MM.1S (cell line): ENCODE measurements at regions not wholly inside any gene's neighbourhood (a gene's known extent, or its start where the extent isn't known, plus 50 kb on each side); places are given as distances from the start of the nearest gene placed in this dataset.

Experiments
- DNase-seq: peaks from one replicate; pipeline ENCODE4 v3.0.0-alpha.2; 2015
- H2AFZ ChIP-seq: fragments of 300-600 bp; sonication (generic); 2 replicates; pipeline ENCODE4 v1.6.0; 2016; ENCODE audit warnings: antibody characterized with exemption, low read length
- H3F3A ChIP-seq: fragments of 300-600 bp; sonication (generic); 2 replicates; pipeline ENCODE4 v1.6.1; 2016; ENCODE audit warnings: mild to moderate bottlenecking, antibody characterized with exemption, low read length, moderate library complexity, mixed read lengths; ENCODE audit not compliant: insufficient read depth
- H3K27ac ChIP-seq: fragments of 300-600 bp; sonication (generic); 2 replicates; pipeline ENCODE4 v1.5.1; 2016; ENCODE audit warnings: mild to moderate bottlenecking, low read length
- H3K27me3 ChIP-seq: fragments of 300-600 bp; sonication (generic); replicated peaks from 2 replicates; pipeline ENCODE4 v1.6.0; 2016; ENCODE audit warnings: low read length; ENCODE audit not compliant: insufficient read depth
- H3K36me3 ChIP-seq: fragments of 300-600 bp; sonication (generic); replicated peaks from 2 replicates; pipeline ENCODE4 v1.6.1; 2016; ENCODE audit warnings: mild to moderate bottlenecking, low read length, mixed read lengths; ENCODE audit not compliant: insufficient read depth
- H3K4me1 ChIP-seq: fragments of 300-600 bp; sonication (generic); 2 replicates; pipeline ENCODE4 v1.6.1; 2016; ENCODE audit warnings: low read length, mixed read lengths
- H3K4me2 ChIP-seq: fragments of 300-600 bp; sonication (generic); 2 replicates; pipeline ENCODE4 v1.6.0; 2016; ENCODE audit warnings: low read depth, low read length
- H3K4me3 ChIP-seq: fragments of 300-600 bp; sonication (generic); 2 replicates; pipeline ENCODE4 v1.5.1; 2016; ENCODE audit warnings: low read length, mixed read lengths
- H3K79me2 ChIP-seq: fragments of 300-600 bp; sonication (generic); 2 replicates; pipeline ENCODE4 v1.6.1; 2016; ENCODE audit warnings: mixed run types, low read length, mixed read lengths
- H3K9ac ChIP-seq: fragments of 300-600 bp; sonication (generic); 2 replicates; pipeline ENCODE4 v1.6.1; 2016; ENCODE audit warnings: low read length, mixed read lengths
- H3K9me2 ChIP-seq: fragments of 300-600 bp; sonication (generic); replicated peaks from 2 replicates; pipeline ENCODE4 v1.6.1; 2016; ENCODE audit warnings: mild to moderate bottlenecking, low read length, mixed read lengths; ENCODE audit not compliant: insufficient read depth
- H3K9me3 ChIP-seq: fragments of 300-600 bp; sonication (generic); replicated peaks from 2 replicates; pipeline ENCODE4 v1.6.1; 2016; ENCODE audit warnings: mild to moderate bottlenecking, low read length, mixed read lengths; ENCODE audit not compliant: insufficient read depth
- H4K20me1 ChIP-seq: fragments of 300-600 bp; sonication (generic); 2 replicates; pipeline ENCODE4 v1.6.1; 2016; ENCODE audit warnings: mild to moderate bottlenecking, low read length, moderate library complexity, mixed read lengths; ENCODE audit not compliant: insufficient read depth
- CTCF ChIP-seq: fragments of 300-600 bp; sonication (generic); IDR thresholded peaks from 2 replicates; pipeline ENCODE4 v1.5.1; 2016; ENCODE audit warnings: antibody characterized with exemption, low read length, mixed read lengths
- EZH2 ChIP-seq: fragments of 300-600 bp; sonication (generic); optimal IDR thresholded peaks from 2 replicates; pipeline ENCODE3; 2017; ENCODE audit warnings: low read depth, mild to moderate bottlenecking, antibody characterized with exemption, low read length, mixed read lengths
- EZH2phosphoT487 ChIP-seq: fragments of 300-600 bp; sonication (generic); IDR thresholded peaks from 2 replicates; pipeline ENCODE4 v1.6.1; 2018; ENCODE audit warnings: antibody characterized with exemption, low read length

DNA sequence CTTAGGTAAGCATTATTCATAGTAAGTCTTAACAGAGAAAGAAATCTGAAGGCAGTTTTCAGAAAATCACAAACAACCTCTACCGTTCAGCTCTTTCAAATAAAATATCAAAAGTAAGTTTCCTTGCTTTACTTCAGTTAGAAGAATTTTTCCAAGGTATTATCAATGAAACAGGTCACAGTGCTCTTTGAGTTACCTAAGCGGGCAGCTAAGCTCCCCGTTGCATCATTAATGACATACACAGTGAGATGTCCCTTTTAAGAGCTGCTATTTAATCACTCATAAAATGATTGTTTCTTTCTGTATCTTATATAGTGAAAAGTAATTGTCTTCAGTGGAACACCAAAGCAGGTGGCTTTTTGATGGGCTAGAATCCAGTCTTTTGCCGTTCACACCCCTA, 86.2 kb upstream of the PIK3R1 start:
- no peaks in the 10 kb centered on the region for H3K4me1 ChIP-seq
- no peaks in the 10 kb centered on the region for H3K9me3 ChIP-seq
- H3K36me3 ChIP-seq, result no peaks in the 10 kb centered on the region
- no peak overlapping the region for H3K27ac ChIP-seq
- no peaks in the 10 kb centered on the region for H3K79me2 ChIP-seq
- no peaks in the 10 kb centered on the region for H4K20me1 ChIP-seq
- no peak overlapping the region for H3K9ac ChIP-seq
- H3K4me2 ChIP-seq, result no peak overlapping the region
- no peaks in the 10 kb centered on the region for H3K9me2 ChIP-seq
- no peaks in the 10 kb centered on the region for H3K27me3 ChIP-seq
- H3K4me3 ChIP-seq, result no peak overlapping the region
- no peak overlapping the region for H2AFZ ChIP-seq
- no peak for TF ChIP-seq EZH2
- no peak for TF ChIP-seq EZH2phosphoT487
- no peak for TF ChIP-seq CTCF
- no peaks in the 10 kb centered on the region for H3F3A ChIP-seq
- no peak for DNase-seq

- no peaks in the 10 kb centered on the region for H3F3A ChIP-seq
- H2AFZ ChIP-seq, result no peak overlapping the region
- no peaks in the 10 kb centered on the region for H3K9me2 ChIP-seq
- H3K4me2 ChIP-seq, result no peak overlapping the region
- H3K27me3 ChIP-seq, result no peaks in the 10 kb centered on the region
- H3K4me1 ChIP-seq, result no peaks in the 10 kb centered on the region
- H3K36me3 ChIP-seq, result no peaks in the 10 kb centered on the region
- no peak for TF ChIP-seq EZH2
- TF ChIP-seq CTCF, result no peak
- DNase-seq, result no peak
- no peak overlapping the region for H3K9ac ChIP-seq
- H4K20me1 ChIP-seq, result no peaks in the 10 kb centered on the region
- H3K27ac ChIP-seq, result no peak overlapping the region
- no peaks in the 10 kb centered on the region for H3K9me3 ChIP-seq
- H3K4me3 ChIP-seq, result no peak overlapping the region
- H3K79me2 ChIP-seq, result no peaks in the 10 kb centered on the region
Observed at GRCh38 chr5:68126886-68127285, 88.7 kb upstream of the PIK3R1 start.

DNA sequence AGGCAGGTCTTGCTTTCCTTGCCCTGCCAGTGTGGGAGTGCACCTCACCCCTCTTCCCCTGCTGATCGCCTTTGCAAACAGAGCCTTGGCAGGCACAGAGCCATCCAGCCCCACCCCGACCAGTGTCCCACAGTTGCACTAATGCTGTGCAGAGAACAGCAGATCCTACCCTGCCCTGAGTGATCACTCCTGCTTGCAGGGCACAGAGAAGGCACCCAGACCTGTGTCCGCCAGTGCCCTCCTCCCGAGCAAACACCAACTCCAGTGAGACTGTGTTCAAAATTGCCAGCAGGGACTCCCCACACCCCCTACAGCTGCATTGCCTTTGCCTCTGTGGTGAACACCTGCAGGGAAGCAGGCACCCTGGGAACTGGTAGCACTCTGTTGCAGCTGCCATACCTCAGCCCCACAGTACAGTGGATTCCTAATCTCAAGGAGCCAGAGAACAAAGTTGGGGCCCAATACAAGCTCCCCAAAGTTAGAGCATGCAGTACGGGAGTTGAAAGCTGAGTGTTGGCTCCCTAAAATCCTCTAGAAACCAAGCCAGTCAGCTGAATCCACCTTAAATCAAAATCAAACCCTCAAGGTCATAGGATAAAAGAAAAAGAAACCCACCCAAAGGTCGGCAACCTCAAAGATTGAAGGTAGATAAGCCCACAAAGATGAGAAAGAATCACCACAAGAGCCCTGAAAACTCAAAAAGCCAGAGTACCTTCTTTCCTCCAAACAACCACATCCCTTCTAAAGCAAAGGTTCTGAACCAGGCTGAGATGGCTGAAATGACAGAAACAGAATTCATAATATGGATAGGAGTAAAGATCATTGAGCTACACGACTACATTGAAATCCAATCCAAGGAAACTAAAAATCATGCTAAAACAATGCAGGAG, 92.9 kb upstream of the PIK3R1 start:
- no peaks in the 10 kb centered on the region for H3K4me1 ChIP-seq
- no peak for TF ChIP-seq EZH2
- no peaks in the 10 kb centered on the region for H3F3A ChIP-seq
- H3K4me3 ChIP-seq, result no peak overlapping the region
- H3K9me2 ChIP-seq, result no peaks in the 10 kb centered on the region
- H2AFZ ChIP-seq, result no peak overlapping the region
- H3K9me3 ChIP-seq, result no peaks in the 10 kb centered on the region
- DNase-seq, result no peak
- no peak overlapping the region for H3K27ac ChIP-seq
- H4K20me1 ChIP-seq, result no peaks in the 10 kb centered on the region
- no peak overlapping the region for H3K9ac ChIP-seq
- H3K27me3 ChIP-seq, result no peaks in the 10 kb centered on the region
- H3K4me2 ChIP-seq, result no peak overlapping the region
- no peaks in the 10 kb centered on the region for H3K36me3 ChIP-seq
- H3K79me2 ChIP-seq, result no peaks in the 10 kb centered on the region

DNA sequence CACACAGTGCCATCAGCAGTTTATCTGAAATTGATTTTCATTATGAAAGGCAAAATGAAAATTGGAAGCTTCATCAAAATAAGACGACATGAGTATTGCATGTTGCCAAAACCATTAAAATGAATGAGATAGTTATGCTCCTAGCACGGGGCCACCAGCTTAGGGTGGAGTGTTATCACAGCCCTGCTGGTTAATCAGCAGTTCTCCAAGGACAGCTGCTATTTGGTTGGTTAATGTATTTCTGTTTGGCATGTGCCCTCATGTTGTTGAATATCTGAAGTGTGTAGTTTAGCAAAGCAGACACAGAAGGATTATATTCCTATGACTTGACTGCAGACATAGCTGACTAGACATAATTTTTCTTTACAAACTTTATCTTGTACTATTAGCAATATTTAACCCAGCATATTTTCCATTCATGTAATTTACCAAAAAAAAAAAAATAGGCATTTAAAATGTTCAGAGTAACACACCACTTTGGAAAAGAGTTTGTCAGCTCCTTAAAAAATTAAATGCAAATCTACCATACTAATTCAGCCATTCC, 98.6 kb upstream of the PIK3R1 start:
- Histone ChIP-seq H3K4me2 (no peak overlapping the region), H3K27ac (no peak overlapping the region), H2AFZ (no peak overlapping the region), H3K4me1 (no peaks in the 10 kb centered on the region), H3K9me2 (no peaks in the 10 kb centered on the region), H3K9ac (no peak overlapping the region), H3K27me3 (no peaks in the 10 kb centered on the region), H4K20me1 (no peaks in the 10 kb centered on the region), H3K36me3 (no peaks in the 10 kb centered on the region), H3F3A (no peaks in the 10 kb centered on the region), H3K79me2 (no peaks in the 10 kb centered on the region), H3K9me3 (no peaks in the 10 kb centered on the region), H3K4me3 (no peak overlapping the region)
- TF ChIP-seq EZH2 (no peak), EZH2phosphoT487 (no peak), CTCF (no peak)
- DNase-seq, result no peak
